ENCODE measurements at regions not wholly inside any gene's neighbourhood (a gene's known extent, or its start where the extent isn't known, plus 50 kb on each side); places are given as distances from the start of the nearest gene placed in this dataset.
"Not testable (repeated sequence)": the region's sequence is repeated elsewhere in the genome, so short reads cannot be mapped to it uniquely, and the experiment has no call there.

- no peak for DNase-seq (ENCODE audit: low read depth in 2 of 2)
Measured at GRCh38 chr2:111618978-111619902, 264.8 kb downstream of the ANAPC1 start.

- DNase-seq (ENCODE audit: low read depth in 2 of 2), result no peak
Measured at GRCh38 chr2:111620281-111620680, 263.7 kb downstream of the ANAPC1 start.

GRCh38 chr2:111622859-111623258 is 261.1 kb downstream of the ANAPC1 start:
- DNase-seq (ENCODE audit: low read depth in 2 of 2), result no peak

- DNase-seq (ENCODE audit: low read depth in 2 of 2), result no peak
Measured at GRCh38 chr2:111623380-111623779, 260.6 kb downstream of the ANAPC1 start.

DNA sequence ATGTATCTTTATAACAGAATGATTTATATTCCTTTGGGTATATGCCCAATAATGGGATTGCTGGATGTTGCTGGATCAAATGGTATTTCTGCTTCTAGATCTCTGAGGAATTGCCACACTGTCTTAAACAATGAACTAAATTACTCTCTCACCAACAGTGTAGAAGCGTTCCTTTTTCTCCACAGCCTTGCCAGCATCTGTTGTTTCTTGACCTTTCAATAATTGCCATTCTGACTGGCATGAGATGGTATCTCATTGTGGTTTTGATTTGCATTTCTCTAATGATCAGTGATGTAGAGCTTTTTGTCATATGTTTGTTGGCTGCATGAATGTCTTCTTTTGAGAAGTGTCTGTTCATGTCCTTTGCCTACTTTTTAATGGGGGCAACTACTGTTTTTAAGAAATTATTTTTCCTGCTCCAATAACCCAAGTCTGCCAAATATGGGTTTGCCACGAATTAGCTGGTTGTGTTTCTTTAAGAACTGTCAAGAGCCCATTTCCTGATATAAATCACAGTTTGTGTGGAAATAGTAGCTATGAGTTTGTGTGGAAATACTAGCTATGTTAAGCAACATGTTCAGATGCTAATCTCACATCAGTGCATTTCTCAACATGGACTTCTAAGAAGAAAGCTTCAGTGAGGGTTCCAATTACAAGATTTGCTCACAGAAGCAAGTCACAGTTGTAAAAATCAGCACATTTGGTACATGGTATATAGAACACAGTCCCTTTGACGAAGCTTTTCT is 259.4 kb downstream of the ANAPC1 start:
- no peak for DNase-seq (ENCODE audit: low read depth in 2 of 2)

GRCh38 chr2:111625157-111625537 is 258.8 kb downstream of the ANAPC1 start:
- not testable (repeated sequence) for DNase-seq (ENCODE audit: low read depth in 2 of 2)

- DNase-seq (ENCODE audit: low read depth in 2 of 2), result no peak
Measured at GRCh38 chr2:111626037-111626864, 257.7 kb downstream of the ANAPC1 start.

DNA sequence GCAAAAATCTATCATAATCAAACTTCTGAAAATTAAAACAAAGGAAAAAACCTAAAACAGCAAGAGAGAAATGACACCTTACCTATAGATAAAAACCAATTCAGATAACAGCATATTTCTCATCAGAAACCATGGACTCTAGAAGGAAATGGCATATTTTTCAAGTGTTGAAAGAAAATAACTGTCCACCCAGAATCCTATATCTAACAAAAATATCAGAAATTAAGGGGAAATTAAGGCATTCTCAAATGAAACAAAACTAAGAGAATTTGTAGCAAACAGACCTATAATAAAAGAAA is 257.2 kb downstream of the ANAPC1 start:
- no peak for DNase-seq (ENCODE audit: low read depth in 2 of 2)

DNA sequence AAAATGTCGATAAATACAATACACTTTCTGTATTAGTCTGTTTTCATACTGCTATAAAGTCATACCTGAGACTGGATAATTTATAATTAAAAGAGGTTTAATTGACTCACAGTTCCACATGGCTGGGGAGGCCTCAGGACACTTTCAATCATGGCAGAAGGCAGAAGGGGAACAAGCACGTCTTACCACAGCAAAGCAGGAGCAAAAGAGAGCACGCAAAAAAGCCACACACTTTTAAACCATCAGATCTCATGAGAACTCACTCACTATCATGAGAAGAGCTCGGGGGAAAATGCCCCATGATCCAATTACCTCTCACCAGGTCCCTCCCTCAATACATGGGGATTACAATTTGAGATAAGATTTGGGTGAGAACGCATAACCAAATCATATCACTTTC is 256.7 kb downstream of the ANAPC1 start:
- no peak for DNase-seq (ENCODE audit: low read depth in 2 of 2)

- DNase-seq (ENCODE audit: low read depth in 2 of 2), result no peak
Measured at GRCh38 chr2:111628221-111628620, 255.8 kb downstream of the ANAPC1 start.

DNA sequence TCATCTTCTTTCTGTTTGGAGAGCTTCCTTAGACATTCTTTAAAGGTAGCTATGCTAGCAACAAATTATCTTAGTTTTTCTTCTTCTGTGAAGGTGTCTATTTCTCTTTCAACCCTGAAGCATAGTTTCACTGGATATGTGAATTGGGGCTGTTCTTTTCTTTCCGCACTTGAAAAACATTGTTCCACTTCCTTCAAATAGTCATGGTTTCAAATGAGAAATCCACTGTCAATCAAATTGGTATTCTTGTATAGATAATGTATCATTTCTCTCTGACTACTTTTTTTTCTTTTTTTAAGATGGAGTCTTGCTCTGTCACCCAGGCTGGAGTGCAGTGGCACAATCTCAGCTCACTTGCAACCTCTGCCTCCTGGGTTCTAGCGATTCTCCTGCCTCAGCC is 254.0 kb downstream of the ANAPC1 start:
- no peak for DNase-seq (ENCODE audit: low read depth in 2 of 2)

GRCh38 chr2:111632661-111633060 is 251.3 kb downstream of the ANAPC1 start:
- no peak for DNase-seq (ENCODE audit: low read depth in 2 of 2)

GRCh38 chr2:111633189-111633588 is 250.8 kb downstream of the ANAPC1 start:
- DNase-seq (ENCODE audit: low read depth in 2 of 2), result no peak

GRCh38 chr2:111633643-111634042 is 250.3 kb downstream of the ANAPC1 start:
- DNase-seq (ENCODE audit: low read depth in 2 of 2), result no peak

GRCh38 chr2:111634050-111634794 is 249.8 kb downstream of the ANAPC1 start:
- DNase-seq (ENCODE audit: low read depth in 2 of 2), result no peak

GRCh38 chr2:111634995-111635538 is 248.9 kb downstream of the ANAPC1 start:
- DNase-seq (ENCODE audit: low read depth in 2 of 2), result no peak

DNA sequence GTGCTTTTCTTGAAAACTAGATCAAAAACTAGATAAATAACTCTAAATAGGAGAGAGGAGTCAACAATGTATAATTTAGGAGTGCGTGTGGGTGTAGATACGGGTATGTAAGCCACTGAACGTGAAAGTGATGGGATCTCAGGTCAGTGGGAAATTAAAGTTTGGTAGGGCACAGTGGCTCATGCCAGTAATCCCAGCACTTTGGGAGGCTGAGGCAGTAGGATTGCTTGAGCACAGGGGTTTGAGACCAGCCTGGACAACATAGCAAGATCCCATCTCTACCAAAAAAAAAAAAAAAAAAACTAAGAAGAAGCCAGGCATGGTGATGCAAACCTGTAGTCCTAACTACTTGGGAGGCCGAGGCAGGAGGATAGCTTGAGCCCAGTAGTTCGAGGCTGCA is 247.1 kb downstream of the ANAPC1 start:
- DNase-seq (ENCODE audit: low read depth in 2 of 2), result no peak

GRCh38 chr2:111638274-111638877 is 245.6 kb downstream of the ANAPC1 start:
- DNase-seq (ENCODE audit: low read depth in 2 of 2), result no peak

- no peak for DNase-seq (ENCODE audit: low read depth in 2 of 2)
Measured at GRCh38 chr2:111640480-111640879, 243.5 kb downstream of the ANAPC1 start.

GRCh38 chr2:111642586-111643327 is 241.2 kb downstream of the ANAPC1 start:
- DNase-seq (ENCODE audit: low read depth in 2 of 2), result no peak
